HEK293 (cell line): ENCODE measurements at regions not wholly inside any gene's neighbourhood (a gene's known extent, or its start where the extent isn't known, plus 50 kb on each side); places are given as distances from the start of the nearest gene placed in this dataset.

Experiments used
- MEIS1 ChIP-seq: sonication (generic); formaldehyde crosslinking; IDR thresholded peaks from 2 replicates; pipeline ENCODE4 v1.8.1; 2022; ENCODE audit warnings: missing genetic modification reagents, mild to moderate bottlenecking, borderline replicate concordance
- TCF7L2 ChIP-seq: IDR thresholded peaks from 2 replicates; pipeline ENCODE4 v1.6.1; 2011; ENCODE audit warnings: low read depth, mild to moderate bottlenecking, inconsistent platforms, low read length, moderate library complexity, borderline replicate concordance
- ZBTB17 ChIP-seq: fragments of 450-650 bp; formaldehyde crosslinking; IDR thresholded peaks from 2 replicates; pipeline ENCODE4 v1.5.1; 2016; ENCODE audit warnings: missing biosample characterization, missing genetic modification characterization
- ZBTB20 ChIP-seq: fragments of 450-650 bp; formaldehyde crosslinking; IDR thresholded peaks from 2 replicates; pipeline ENCODE4 v1.5.1; 2016; ENCODE audit warnings: missing biosample characterization, missing genetic modification characterization
- ZFP37 ChIP-seq: fragments of 450-650 bp; formaldehyde crosslinking; IDR thresholded peaks from 2 replicates; pipeline ENCODE4 v1.5.1; 2016; ENCODE audit warnings: missing biosample characterization, missing genetic modification characterization
- ZNF248 ChIP-seq: fragments of 450-650 bp; formaldehyde crosslinking; IDR thresholded peaks from 2 replicates; pipeline ENCODE4 v1.5.1; 2017; ENCODE audit warnings: missing biosample characterization, missing genetic modification characterization
- ZNF302 ChIP-seq: fragments of 450-650 bp; formaldehyde crosslinking; IDR thresholded peaks from 2 replicates; pipeline ENCODE4 v1.5.1; 2016; ENCODE audit warnings: missing biosample characterization, missing genetic modification characterization, low read depth
- ZNF311 ChIP-seq: fragments of 450-650 bp; formaldehyde crosslinking; IDR thresholded peaks from 2 replicates; pipeline ENCODE4 v1.5.1; 2017; ENCODE audit warnings: missing biosample characterization, missing genetic modification characterization, borderline replicate concordance
- ZNF335 ChIP-seq: fragments of 450-650 bp; formaldehyde crosslinking; conservative IDR thresholded peaks from 2 replicates; pipeline ENCODE4 v1.5.1; 2016; ENCODE audit warnings: missing biosample characterization, missing genetic modification characterization
- TF ChIP-seq, protein P1 (sequence below): fragments of 450-650 bp; formaldehyde crosslinking; IDR thresholded peaks from 2 replicates; pipeline ENCODE4 v1.5.1; 2016; ENCODE audit warnings: missing biosample characterization, missing genetic modification characterization
- TF ChIP-seq, protein P2 (sequence below): fragments of 450-650 bp; formaldehyde crosslinking; IDR thresholded peaks from 2 replicates; pipeline ENCODE4 v1.5.1; 2017; ENCODE audit warnings: missing biosample characterization, missing genetic modification characterization
- TF ChIP-seq, protein P3 (sequence below): fragments of 450-650 bp; formaldehyde crosslinking; IDR thresholded peaks from 2 replicates; pipeline ENCODE4 v1.5.1; 2016; ENCODE audit warnings: missing biosample characterization, missing genetic modification characterization
- TF ChIP-seq, protein P4 (sequence below): fragments of 450-650 bp; formaldehyde crosslinking; IDR thresholded peaks from 2 replicates; pipeline ENCODE4 v1.5.1; 2016; ENCODE audit warnings: missing biosample characterization, missing genetic modification characterization
- TF ChIP-seq, protein P5 (sequence below): fragments of 450-650 bp; formaldehyde crosslinking; IDR thresholded peaks from 2 replicates; pipeline ENCODE4 v1.5.1; 2017; ENCODE audit warnings: missing biosample characterization, missing genetic modification characterization

DNA sequence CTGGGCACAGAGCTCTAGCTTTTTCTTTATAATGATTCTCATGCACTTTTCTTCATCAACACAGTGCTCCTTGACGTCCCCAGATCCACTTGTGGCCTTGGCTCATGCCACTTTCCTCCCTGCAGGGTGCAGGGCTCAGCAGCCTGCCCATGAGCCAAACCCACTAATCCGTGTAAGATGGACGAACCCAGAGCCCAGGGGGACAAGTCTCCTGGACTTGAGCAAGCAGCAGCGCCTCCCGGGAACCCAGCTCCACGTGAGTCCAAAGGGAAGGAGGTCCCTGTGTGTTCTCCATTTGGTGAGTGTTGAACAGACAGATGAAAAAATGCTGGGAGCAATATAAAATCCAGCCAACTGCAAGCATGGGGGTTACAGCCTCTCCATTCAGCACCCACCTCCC, 470.6 kb upstream of the HS6ST1 start:
- TF ChIP-seq, protein P1, sequence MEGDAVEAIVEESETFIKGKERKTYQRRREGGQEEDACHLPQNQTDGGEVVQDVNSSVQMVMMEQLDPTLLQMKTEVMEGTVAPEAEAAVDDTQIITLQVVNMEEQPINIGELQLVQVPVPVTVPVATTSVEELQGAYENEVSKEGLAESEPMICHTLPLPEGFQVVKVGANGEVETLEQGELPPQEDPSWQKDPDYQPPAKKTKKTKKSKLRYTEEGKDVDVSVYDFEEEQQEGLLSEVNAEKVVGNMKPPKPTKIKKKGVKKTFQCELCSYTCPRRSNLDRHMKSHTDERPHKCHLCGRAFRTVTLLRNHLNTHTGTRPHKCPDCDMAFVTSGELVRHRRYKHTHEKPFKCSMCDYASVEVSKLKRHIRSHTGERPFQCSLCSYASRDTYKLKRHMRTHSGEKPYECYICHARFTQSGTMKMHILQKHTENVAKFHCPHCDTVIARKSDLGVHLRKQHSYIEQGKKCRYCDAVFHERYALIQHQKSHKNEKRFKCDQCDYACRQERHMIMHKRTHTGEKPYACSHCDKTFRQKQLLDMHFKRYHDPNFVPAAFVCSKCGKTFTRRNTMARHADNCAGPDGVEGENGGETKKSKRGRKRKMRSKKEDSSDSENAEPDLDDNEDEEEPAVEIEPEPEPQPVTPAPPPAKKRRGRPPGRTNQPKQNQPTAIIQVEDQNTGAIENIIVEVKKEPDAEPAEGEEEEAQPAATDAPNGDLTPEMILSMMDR (tag by site-specific recombination) = no peak
- TF ChIP-seq, protein P2, sequence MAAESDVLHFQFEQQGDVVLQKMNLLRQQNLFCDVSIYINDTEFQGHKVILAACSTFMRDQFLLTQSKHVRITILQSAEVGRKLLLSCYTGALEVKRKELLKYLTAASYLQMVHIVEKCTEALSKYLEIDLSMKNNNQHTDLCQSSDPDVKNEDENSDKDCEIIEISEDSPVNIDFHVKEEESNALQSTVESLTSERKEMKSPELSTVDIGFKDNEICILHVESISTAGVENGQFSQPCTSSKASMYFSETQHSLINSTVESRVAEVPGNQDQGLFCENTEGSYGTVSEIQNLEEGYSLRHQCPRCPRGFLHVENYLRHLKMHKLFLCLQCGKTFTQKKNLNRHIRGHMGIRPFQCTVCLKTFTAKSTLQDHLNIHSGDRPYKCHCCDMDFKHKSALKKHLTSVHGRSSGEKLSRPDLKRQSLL (tag by site-specific recombination) = no peak
- TF ChIP-seq ZNF302 (tag by site-specific recombination) = no peak
- TF ChIP-seq TCF7L2 = no peak
- TF ChIP-seq ZBTB17 (tag by site-specific recombination) = no peak
- no peak for TF ChIP-seq MEIS1 (CRISPR knock-in tag)
- TF ChIP-seq, protein P3, sequence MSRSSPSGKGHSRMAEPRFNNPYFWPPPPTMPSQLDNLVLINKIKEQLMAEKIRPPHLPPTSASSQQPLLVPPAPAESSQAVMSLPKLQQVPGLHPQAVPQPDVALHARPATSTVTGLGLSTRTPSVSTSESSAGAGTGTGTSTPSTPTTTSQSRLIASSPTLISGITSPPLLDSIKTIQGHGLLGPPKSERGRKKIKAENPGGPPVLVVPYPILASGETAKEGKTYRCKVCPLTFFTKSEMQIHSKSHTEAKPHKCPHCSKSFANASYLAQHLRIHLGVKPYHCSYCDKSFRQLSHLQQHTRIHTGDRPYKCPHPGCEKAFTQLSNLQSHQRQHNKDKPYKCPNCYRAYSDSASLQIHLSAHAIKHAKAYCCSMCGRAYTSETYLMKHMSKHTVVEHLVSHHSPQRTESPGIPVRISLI (tag by site-specific recombination) = no peak
- TF ChIP-seq ZNF248 = no peak
- no peak for TF ChIP-seq ZBTB20 (tag by site-specific recombination)
- TF ChIP-seq, protein P4, sequence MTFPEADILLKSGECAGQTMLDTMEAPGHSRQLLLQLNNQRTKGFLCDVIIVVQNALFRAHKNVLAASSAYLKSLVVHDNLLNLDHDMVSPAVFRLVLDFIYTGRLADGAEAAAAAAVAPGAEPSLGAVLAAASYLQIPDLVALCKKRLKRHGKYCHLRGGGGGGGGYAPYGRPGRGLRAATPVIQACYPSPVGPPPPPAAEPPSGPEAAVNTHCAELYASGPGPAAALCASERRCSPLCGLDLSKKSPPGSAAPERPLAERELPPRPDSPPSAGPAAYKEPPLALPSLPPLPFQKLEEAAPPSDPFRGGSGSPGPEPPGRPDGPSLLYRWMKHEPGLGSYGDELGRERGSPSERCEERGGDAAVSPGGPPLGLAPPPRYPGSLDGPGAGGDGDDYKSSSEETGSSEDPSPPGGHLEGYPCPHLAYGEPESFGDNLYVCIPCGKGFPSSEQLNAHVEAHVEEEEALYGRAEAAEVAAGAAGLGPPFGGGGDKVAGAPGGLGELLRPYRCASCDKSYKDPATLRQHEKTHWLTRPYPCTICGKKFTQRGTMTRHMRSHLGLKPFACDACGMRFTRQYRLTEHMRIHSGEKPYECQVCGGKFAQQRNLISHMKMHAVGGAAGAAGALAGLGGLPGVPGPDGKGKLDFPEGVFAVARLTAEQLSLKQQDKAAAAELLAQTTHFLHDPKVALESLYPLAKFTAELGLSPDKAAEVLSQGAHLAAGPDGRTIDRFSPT = no peak
- TF ChIP-seq, protein P5, sequence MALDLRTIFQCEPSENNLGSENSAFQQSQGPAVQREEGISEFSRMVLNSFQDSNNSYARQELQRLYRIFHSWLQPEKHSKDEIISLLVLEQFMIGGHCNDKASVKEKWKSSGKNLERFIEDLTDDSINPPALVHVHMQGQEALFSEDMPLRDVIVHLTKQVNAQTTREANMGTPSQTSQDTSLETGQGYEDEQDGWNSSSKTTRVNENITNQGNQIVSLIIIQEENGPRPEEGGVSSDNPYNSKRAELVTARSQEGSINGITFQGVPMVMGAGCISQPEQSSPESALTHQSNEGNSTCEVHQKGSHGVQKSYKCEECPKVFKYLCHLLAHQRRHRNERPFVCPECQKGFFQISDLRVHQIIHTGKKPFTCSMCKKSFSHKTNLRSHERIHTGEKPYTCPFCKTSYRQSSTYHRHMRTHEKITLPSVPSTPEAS (tag by site-specific recombination) = no peak
- TF ChIP-seq ZFP37 (tag by site-specific recombination) = no peak
- no peak for TF ChIP-seq ZNF335 (tag by site-specific recombination)
- no peak for TF ChIP-seq ZNF311 (tag by site-specific recombination)
